WI38 (cell line): ENCODE measurements at regions not wholly inside any gene's neighbourhood (a gene's known extent, or its start where the extent isn't known, plus 50 kb on each side); places are given as distances from the start of the nearest gene placed in this dataset.

ENCODE experiments used
- H3K4me3 ChIP-seq: 2 replicates; pipeline ENCODE4 v1.5.1; 2011; ENCODE audit warnings: low read depth, mild to moderate bottlenecking, control low read depth, low read length
- CTCF ChIP-seq: IDR thresholded peaks from 2 replicates; pipeline ENCODE4 v1.5.1; 2012; ENCODE audit warnings: low read depth, mild to moderate bottlenecking, control low read depth, low read length

- TF ChIP-seq CTCF = no peak
These were observed 204.9 kb upstream of the JUN start for GRCh38 chr1:58988752-58989151.

DNA sequence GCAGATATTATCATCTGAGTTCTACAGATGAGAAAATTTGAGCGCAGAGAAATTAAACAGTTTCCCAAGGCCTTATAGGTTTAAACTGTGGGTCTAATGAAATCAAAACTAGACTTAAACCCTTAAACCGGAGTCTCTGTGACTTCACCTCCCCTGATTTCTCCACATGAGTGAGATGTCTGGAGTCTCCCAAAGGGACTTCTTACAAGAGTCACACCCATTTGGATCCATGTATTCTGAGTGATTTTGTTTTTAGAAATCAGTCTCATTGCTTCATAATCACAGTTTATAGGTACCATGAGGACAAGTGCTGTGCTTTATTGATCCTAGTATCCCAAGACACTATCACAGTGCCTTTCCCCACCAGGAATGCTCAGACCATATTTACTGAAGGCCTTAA, 206.0 kb upstream of the JUN start:
- H3K4me3 ChIP-seq = no peak overlapping the region
- no peak for TF ChIP-seq CTCF

More at GRCh38 chr1:58988752-58989151, 204.9 kb upstream of the JUN start:
- H3K4me3 ChIP-seq = no peak overlapping the region

DNA sequence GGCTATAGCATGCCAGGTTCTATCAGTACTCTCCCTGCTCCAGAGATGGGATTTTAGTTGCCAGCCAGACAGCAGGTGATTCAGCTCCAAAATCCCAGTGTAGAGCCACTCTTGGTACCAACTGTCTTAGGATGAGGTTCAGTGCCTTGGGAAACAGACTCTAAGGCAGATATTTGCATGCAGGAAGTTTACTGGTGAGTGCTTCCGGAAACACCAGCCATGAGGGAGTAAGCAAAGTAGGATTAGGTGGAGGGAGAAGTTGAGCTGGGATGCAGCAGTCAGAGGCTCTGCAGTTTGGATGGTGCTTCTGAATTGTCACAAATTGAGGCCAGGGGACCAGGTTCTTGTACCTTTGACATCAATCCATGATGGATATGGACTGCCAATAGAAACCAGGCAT, 207.5 kb upstream of the JUN start:
- TF ChIP-seq CTCF = no peak
- H3K4me3 ChIP-seq = no peak overlapping the region

- H3K4me3 ChIP-seq = no peak overlapping the region
- TF ChIP-seq CTCF = no peak
These were observed 208.8 kb upstream of the JUN start for GRCh38 chr1:58992643-58993042.

GRCh38 chr1:58993403-58993802, 209.6 kb upstream of the JUN start:
- TF ChIP-seq CTCF = no peak
- H3K4me3 ChIP-seq = no peak overlapping the region

GRCh38 chr1:58994664-58995063, 210.8 kb upstream of the JUN start:
- H3K4me3 ChIP-seq = no peak overlapping the region
- no peak for TF ChIP-seq CTCF

DNA sequence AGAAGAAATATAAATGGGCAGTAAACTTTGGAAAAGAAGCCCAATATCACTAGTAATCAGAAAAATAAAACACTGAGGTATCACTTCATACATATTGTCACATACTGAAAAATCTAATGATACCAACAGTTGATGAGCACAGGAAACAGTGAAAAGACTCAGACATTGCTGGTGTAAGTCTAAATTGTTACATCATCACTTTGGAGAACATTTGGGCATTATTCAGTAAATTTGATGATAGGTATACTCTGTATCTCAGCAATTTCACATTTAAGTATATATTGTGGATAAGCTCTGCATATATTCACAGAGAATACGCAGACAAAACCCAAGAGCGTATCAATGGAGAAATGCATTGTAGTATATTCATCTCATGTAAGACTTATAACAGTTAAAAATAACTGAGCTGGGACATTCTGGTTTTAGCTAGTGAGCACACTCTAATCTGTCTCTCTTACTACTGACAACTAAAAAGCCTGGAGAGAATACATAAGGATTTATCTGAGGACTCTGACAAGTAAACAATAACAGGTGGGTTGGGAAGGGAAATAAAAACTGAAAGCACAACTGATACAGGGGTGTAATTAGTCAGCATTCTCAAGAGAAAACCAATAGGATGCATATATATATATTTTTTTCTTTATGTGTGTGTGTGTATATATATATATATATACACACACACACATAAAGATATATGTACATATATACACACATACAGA, 212.7 kb upstream of the JUN start:
- no peak overlapping the region for H3K4me3 ChIP-seq
- TF ChIP-seq CTCF = no peak
